Hematopoietic multipotent progenitor cell treated with erythropoietin and hydrocortisone succinate and interleukin-3 and kit ligand, for 17 days (in vitro differentiated cells): ENCODE measurements at regions not wholly inside any gene's neighbourhood (a gene's known extent, or its start where the extent isn't known, plus 50 kb on each side); places are given as distances from the start of the nearest gene placed in this dataset.

Experiments
- DNase-seq: peaks from one replicate; pipeline ENCODE4 v3.0.0-alpha.2; 2015; ENCODE audit warnings: low spot score

DNA sequence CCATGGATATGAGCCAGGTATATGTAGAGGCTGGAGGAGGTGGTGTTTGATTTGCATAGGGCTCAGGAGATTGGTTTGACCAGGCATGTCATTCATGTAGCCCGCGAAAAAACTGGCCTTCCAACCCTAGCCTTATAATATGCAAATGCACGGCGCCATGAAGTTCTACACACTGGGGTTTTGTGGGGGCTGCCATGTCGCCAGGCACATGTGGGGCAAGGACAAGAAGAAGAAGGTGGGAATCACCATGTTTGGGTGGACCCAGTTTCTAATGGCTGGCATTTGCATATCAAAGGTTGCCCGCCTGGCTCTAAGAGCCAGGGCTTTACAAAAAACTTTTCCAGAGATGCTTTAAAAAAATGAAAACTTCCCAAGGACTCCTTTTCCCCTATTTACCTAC lies 1251.0 kb downstream of the PCDH18 start:
- DNase-seq = no peak

- DNase-seq = no peak
These were observed 1254.6 kb downstream of the PCDH18 start for GRCh38 chr4:136277741-136278140.

DNA sequence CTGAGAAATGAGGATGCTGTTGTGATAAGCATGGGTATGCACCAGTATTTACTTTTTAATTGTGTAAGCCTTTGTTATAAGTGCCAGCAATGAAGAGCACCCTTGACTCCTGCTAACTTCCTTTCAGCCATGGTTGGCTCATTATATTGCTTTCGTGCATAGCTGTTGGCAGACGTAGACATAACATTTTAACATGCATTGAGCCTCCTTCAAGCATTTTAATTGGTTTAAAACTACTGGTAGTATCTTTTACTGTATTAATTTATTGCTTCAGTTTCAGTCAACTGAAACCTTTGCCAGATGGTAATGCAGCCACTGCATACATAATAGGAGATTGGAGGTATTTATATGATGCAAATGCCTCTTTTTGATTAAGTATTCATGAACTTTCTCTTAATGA lies 1285.4 kb downstream of the PCDH18 start:
- DNase-seq = no peak

DNA sequence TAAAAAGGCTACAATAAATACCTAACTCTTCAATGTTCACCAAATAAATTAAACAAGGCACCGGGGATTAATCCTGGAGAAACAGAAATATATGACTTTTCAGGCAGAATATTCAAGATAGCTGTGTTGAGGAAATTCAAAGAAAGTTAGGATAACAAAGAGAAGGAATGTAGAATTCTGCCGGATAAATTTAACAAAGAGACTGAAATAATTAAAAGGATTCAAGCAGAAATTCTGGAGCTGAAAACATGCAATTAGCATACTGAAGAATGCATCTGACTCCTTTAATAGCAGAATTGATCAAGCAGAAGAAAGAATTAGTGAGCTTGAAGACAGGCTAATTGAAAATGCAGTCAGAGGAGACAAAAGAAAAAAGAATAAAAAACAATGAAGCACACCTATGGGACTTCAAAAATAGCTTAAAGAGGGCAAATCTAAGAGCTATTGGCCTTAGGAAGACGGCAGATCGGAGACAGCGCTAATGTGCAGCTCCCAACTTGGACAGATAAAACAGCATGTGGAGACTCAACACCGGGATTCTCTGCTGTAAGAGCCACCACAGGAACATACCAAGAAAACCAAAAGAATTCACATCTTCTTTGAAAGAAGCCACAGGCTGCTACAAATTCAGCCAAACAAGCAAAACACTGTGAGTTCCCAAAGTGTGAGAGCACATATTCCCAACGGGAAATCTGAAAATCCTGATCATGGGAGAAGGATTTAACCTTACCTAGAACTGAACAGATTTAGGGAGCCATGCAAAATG lies 1290.9 kb downstream of the PCDH18 start:
- no peak for DNase-seq

GRCh38 chr4:136227315-136227714 lies 1305.0 kb downstream of the PCDH18 start:
- DNase-seq = no peak

DNA sequence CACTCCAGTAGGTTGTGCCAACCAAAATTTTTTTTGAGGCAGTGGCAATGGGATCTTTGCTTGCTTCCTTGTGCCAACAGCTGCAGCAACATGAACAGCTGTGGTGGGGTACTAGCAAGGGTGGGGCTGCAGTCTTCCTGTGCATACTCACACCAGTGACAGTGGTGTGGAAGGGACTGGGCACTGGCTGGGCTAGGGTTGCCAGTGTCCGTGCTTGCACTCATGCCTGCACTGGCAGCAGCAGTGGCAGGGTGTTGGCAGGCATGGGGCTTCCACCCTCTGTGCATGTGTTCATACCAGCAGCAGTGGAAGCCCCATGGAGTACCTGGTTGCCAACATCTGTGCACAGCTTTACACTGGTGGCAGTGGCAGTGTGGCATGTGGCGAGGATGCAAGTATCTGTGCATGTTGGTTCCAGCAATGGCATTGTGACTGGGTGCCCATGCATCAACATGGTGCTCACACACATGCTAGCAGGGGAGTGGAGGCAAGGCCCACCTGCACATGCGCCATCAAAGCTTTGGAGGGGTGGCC lies 1312.6 kb downstream of the PCDH18 start:
- no peak for DNase-seq

- no peak for DNase-seq
These were observed 1329.1 kb downstream of the PCDH18 start for GRCh38 chr4:136203199-136203598.

DNA sequence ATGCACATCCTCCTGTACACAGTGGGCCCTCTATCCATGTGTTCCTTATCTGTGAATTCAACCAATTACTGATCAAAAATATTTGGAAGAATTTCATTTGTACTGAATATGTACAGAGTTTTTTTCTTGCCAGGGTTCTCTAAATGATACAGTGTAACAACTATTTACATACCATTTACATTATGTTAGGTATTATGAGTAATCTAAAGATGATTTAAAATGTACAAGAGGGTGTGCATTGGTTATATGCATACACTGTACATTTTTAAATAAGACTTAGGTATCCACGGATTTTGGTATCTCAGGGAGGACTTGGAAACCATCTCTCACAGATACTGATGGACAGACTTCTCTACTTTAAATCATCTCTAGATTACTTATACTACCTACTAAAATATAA lies 1333.9 kb downstream of the PCDH18 start:
- DNase-seq = no peak

GRCh38 chr4:136194962-136195361 lies 1337.3 kb downstream of the PCDH18 start:
- no peak for DNase-seq

DNA sequence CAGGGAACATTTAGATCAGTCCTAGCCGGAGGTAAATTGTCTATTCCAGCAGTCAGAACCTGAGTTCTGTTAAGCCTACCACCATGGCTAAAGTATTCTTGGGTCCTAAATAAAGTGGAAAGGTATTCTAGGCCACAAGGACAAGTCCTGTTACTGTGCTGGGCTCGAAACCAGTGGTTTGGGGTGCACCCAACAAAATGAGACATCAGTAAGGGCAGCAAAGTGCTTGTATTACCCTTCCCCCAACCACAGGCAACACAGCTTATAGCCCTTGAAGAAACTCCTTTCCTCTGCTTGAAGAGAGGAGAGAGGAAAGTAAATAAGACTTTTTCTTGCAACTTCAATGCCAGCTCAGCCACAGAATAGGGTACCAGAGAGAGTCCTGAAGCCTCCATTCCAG lies 1345.6 kb downstream of the PCDH18 start:
- no peak for DNase-seq

- no peak for DNase-seq
These were observed 1348.8 kb downstream of the PCDH18 start for GRCh38 chr4:136183513-136183912.

DNA sequence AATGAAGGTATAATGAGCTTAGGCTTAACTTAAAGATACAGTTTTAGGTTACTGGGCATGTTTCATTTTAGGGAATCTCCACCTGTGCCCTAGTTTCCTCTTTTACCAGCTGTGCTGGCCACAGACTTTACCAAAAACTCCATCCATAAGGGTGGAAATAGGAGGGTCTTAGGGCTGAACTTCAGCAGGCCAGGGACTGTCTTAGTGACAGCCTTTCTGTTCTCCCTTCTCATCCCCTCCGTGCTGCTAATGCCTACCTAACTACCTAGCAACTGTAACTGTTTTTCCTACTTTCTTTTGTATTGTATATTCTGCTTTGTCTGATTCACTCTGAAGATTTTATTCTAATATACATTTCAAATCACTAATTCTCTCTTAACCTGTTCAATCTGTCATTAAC lies 1375.3 kb downstream of the PCDH18 start:
- DNase-seq = no peak

DNA sequence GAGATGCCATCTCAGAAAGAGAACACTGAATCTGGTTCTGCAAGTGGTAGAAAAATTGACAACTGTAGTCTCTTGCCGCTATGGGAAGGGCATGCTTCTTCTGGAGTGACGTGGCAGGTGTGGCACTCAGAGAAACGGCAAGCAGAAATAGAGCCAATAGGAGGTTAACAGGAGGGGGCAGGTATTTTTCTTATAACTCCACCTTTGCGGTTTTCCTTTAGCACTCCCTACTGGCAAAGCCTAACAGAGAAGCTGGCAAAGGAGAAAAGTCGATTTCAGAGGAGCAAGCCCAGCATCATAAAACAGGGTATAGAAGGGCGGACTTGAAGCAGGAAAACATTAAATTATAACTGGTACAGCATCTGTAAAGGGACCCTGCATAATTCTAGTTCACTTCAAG lies 1382.2 kb downstream of the PCDH18 start:
- DNase-seq = no peak

- no peak for DNase-seq
These were observed 1395.7 kb downstream of the PCDH18 start for GRCh38 chr4:136136601-136137000.

- DNase-seq = no peak
These were observed 1408.0 kb downstream of the PCDH18 start for GRCh38 chr4:136124251-136124745.

- DNase-seq = no peak
These were observed 1410.9 kb downstream of the PCDH18 start for GRCh38 chr4:136121426-136121825.

DNA sequence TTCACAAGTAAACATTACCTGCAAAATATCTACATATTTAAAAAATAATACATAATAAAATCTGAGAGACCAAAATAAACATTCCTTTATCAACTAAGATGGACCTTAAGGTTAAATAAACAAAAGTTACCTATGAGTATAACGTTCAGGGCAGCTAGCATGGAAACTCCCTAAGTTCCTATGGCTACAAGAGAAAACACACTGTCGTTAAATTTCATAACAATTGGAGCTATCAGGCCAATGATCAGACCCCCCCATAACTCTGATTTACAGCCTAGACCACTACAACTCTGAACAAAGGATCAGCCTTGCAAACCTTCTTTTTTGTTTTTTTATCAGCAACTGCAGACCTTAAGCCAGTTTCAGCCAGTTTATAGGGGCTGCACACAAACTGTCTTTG lies 1418.4 kb downstream of the PCDH18 start:
- DNase-seq = no peak

- no peak for DNase-seq
These were observed 1420.2 kb downstream of the PCDH18 start for GRCh38 chr4:136112116-136112515.

- no peak for DNase-seq
These were observed 1425.5 kb downstream of the PCDH18 start for GRCh38 chr4:136106753-136107152.

DNA sequence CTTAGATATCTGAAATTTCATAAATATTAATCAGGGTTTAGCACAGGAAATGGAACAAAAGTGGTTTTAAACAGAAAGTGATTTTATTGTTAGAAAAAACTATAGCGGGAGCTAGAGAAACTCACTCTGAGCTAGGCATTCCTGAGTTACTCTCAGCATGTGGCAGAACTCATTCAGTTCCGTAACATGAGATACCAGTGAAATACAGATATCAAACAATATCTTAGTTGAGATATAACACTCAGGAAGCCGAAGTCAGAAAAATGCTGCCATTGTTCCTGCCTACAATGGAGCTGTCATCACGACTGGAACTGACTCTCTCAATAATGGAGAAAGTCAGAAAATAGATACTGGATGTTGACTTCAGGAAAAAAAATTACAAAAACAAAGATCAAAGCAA lies 1428.7 kb downstream of the PCDH18 start:
- DNase-seq = no peak

- no peak for DNase-seq
These were observed 1434.6 kb downstream of the PCDH18 start for GRCh38 chr4:136097676-136098075.

- no peak for DNase-seq
These were observed 1444.0 kb downstream of the PCDH18 start for GRCh38 chr4:136088211-136088867.

GRCh38 chr4:136078976-136079375 lies 1453.3 kb downstream of the PCDH18 start:
- DNase-seq = no peak
